ENCODE measurements at regions not wholly inside any gene's neighbourhood (a gene's known extent, or its start where the extent isn't known, plus 50 kb on each side); places are given as distances from the start of the nearest gene placed in this dataset.

DNA sequence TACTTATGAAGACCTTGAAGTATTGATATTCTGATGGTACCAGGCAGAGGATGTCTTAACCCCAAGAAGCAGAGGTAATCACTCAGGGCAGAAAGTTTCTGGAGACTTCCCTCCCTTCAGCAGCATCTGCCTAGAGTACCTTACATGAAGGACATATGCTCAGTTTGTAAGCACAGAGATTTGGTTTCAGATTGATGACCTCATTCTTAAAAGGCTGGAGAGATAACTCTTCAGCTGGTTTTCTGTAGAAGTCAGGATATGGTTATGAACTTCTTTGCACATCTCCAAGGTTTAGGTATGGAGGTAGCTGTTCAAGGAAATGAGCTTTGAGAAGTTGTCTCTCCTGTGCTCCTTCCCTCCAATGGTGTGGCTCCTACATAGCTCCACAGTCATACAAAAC is 148.7 kb downstream of the HHIPL2 start:
- TF ChIP-seq, protein P1, sequence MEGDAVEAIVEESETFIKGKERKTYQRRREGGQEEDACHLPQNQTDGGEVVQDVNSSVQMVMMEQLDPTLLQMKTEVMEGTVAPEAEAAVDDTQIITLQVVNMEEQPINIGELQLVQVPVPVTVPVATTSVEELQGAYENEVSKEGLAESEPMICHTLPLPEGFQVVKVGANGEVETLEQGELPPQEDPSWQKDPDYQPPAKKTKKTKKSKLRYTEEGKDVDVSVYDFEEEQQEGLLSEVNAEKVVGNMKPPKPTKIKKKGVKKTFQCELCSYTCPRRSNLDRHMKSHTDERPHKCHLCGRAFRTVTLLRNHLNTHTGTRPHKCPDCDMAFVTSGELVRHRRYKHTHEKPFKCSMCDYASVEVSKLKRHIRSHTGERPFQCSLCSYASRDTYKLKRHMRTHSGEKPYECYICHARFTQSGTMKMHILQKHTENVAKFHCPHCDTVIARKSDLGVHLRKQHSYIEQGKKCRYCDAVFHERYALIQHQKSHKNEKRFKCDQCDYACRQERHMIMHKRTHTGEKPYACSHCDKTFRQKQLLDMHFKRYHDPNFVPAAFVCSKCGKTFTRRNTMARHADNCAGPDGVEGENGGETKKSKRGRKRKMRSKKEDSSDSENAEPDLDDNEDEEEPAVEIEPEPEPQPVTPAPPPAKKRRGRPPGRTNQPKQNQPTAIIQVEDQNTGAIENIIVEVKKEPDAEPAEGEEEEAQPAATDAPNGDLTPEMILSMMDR (conservative IDR thresholded peaks at IDR 0.05): no peak
- TF ChIP-seq ZFX (IDR thresholded peaks at IDR 0.05): no peak

All from C4-2B (cell line).